ENCODE measurements at regions not wholly inside any gene's neighbourhood (a gene's known extent, or its start where the extent isn't known, plus 50 kb on each side); places are given as distances from the start of the nearest gene placed in this dataset.

DNA sequence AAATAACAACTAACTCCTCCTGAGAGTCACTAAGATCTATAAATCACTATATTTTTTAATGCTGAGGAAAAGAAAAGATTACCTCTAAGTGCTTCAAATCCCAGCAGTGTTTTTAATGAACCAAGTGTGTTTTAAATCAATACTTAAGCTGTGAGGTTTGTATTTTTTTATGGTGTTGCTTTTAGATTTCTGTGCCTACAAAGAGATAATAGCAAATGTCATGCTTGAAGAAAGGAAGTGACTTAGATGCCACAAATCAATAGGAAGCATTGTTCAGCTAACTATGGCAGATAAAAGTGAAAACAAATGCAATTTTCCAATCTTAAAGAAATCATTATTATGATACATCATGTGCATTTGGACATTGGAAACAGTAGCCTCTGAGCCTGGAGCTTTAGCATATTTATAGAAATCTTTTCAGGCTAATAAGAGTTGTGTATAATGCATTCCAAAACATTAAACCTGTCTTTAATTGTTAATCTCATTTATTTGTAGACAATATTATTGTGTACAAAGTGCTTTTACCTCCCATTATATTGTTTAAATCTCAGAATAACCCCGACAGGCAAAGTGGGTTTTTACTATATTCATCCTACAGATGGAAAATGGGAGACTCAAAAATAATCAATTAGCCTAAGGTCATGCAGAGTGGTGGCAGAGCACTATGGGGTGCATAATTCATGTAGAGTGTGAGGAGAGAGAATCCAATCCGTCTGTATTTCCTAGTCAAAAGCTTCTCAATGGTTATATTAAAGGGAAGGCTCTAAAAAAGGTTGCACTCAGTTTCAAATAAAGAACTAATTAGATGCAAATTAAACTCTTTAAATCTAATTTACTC, 486.2 kb downstream of the NAV3 start:
- TF ChIP-seq ZFX (IDR thresholded peaks at IDR 0.05; ENCODE audit: borderline replicate concordance) = no peak
- TF ChIP-seq, protein P1, sequence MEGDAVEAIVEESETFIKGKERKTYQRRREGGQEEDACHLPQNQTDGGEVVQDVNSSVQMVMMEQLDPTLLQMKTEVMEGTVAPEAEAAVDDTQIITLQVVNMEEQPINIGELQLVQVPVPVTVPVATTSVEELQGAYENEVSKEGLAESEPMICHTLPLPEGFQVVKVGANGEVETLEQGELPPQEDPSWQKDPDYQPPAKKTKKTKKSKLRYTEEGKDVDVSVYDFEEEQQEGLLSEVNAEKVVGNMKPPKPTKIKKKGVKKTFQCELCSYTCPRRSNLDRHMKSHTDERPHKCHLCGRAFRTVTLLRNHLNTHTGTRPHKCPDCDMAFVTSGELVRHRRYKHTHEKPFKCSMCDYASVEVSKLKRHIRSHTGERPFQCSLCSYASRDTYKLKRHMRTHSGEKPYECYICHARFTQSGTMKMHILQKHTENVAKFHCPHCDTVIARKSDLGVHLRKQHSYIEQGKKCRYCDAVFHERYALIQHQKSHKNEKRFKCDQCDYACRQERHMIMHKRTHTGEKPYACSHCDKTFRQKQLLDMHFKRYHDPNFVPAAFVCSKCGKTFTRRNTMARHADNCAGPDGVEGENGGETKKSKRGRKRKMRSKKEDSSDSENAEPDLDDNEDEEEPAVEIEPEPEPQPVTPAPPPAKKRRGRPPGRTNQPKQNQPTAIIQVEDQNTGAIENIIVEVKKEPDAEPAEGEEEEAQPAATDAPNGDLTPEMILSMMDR (IDR thresholded peaks at IDR 0.05) = no peak
- no peak overlapping the region for H3K27ac ChIP-seq

DNA sequence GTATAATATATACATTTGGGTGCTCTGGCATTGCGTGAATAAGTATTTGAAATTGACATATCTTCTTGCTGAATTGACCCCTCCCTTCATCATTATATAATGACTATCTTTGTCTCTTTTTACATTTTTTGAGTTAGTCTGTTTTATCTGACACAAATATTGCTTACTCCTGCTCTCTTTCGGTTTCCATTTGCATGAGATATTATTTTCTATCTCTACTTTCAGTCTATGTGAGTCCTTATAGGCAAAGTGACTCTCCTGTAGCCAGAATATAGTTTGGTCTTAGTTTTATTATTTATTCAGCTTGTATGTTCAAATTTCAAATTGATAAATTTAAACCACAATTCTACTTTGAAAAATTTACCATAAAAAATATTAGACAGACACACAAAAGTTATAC, 491.0 kb downstream of the NAV3 start:
- TF ChIP-seq ZFX (IDR thresholded peaks at IDR 0.05; ENCODE audit: borderline replicate concordance) = no peak
- H3K27ac ChIP-seq = no peak overlapping the region

DNA sequence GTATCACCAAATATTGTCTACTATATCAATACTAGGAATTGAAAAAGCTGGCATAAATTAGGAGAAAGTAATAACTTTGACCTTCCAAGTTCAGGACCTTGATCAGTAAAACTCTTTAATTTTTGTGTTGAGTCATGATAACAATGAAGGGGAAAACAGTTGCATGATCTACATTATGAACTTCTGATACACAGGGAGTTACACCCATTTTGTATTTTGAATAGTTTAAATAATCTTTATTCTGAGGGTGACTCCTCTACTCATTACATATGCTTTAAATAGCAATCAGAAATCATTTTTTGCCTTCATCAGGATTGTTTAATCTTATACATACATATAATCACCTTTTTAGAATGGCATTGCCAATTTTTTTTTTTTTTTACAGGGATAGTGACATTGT, 492.5 kb downstream of the NAV3 start:
- no peak for TF ChIP-seq ZFX (IDR thresholded peaks at IDR 0.05; ENCODE audit: borderline replicate concordance)
- TF ChIP-seq, protein P1 (IDR thresholded peaks at IDR 0.05) = no peak

DNA sequence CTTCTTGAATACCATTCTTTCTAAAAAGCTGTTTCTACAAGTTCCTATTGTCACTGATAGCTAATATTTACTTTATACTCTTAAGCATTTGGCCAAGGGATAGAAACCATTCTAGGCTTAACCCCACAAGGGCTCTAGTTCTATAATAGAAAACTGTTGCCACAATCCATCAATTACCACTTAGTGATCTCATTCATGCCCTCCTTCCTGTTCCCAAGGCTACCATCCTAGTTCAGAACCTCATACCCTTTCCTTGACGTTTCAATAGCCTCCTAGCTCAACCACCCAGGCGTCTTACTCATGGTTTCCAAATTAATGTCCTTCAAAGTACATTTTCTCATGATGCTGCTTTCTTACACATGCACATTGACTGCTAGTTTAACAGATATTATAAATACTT, 493.5 kb downstream of the NAV3 start:
- TF ChIP-seq, protein P1 (IDR thresholded peaks at IDR 0.05) = no peak
- TF ChIP-seq ZFX (IDR thresholded peaks at IDR 0.05; ENCODE audit: borderline replicate concordance) = no peak

More for the DNA sequence above, 492.5 kb downstream of the NAV3 start:
- H3K27ac ChIP-seq = no peak overlapping the region

DNA sequence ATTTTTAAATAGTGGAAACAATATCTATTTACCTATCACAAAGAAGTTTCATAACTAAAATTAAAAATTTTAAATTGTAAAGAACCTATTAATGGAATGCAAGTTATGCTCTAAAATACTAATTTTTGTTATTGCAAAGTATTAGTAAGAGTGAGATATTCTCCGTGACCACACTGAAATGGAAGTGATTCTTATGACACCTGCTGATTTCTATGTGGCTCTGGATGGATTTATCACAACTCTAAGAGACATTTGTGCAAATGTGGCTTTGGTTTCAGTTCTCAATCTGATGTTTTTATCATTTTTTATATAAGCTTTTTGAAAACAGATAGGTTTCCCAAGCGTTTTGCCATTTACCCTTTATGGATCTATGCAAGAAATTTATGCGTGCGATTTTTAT, 497.8 kb downstream of the NAV3 start:
- no peak for TF ChIP-seq ZFX (IDR thresholded peaks at IDR 0.05; ENCODE audit: borderline replicate concordance)
- TF ChIP-seq, protein P1 (IDR thresholded peaks at IDR 0.05) = no peak
- H3K27ac ChIP-seq = no peak overlapping the region

More for the DNA sequence above, 493.5 kb downstream of the NAV3 start:
- H3K27ac ChIP-seq = no peak overlapping the region

DNA sequence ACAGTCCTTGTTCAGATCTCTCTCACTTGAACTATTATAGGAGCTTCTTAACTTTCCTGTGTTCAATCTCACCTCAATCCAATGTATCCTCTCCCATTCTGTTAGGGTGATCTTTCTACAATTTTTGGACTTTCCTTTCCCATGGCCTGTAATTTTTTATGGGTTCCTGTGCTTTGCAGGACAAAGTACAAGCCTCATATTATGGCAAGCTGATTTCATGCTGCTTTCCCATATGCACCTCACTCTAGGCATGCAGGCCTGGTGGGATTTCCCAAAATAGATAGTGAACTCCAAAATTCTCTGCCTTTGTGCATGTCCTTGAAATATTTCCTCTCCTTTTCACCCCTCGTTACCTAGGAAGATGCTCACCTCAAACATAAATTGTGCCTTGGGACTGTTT, 499.4 kb downstream of the NAV3 start:
- no peak overlapping the region for H3K27ac ChIP-seq
- TF ChIP-seq, protein P1 (IDR thresholded peaks at IDR 0.05) = no peak
- TF ChIP-seq ZFX (IDR thresholded peaks at IDR 0.05; ENCODE audit: borderline replicate concordance) = no peak

DNA sequence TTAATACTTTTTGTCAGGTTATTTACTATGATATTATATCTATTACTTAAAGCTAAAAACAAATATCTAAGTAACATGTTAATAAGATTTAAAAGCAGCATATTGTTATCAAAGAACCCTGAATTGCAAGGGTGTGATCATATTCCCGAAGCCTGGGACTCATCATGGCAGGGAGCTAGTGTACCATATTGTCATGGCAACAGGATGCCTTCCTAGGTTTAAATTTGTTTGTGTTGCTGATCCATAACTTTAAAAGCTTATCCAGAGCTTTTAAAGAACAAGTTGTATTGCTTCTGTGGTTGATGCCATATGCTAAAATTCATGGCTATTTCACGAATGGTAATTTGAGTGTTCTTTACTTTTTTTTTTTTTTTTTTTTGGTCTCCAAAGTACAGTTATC, 500.5 kb downstream of the NAV3 start:
- H3K27ac ChIP-seq = no peak overlapping the region
- TF ChIP-seq ZFX (IDR thresholded peaks at IDR 0.05; ENCODE audit: borderline replicate concordance) = no peak
- TF ChIP-seq, protein P1 (IDR thresholded peaks at IDR 0.05) = no peak

Data from 22Rv1 (cell line).